AG10803 (cell line): ENCODE measurements at regions not wholly inside any gene's neighbourhood (a gene's known extent, or its start where the extent isn't known, plus 50 kb on each side); places are given as distances from the start of the nearest gene placed in this dataset.

Experiments
- DNase-seq: peaks from one replicate; pipeline ENCODE4 v3.0.0; 2010; ENCODE audit warnings: low read depth
- H3K4me3 ChIP-seq: 2 replicates; pipeline ENCODE4 v1.5.1; 2011; ENCODE audit warnings: mild to moderate bottlenecking, low read length, control low read depth
- CTCF ChIP-seq: conservative IDR thresholded peaks from 2 replicates; pipeline ENCODE4 v1.5.1; 2011; ENCODE audit warnings: mild to moderate bottlenecking, low read length, control low read depth, inconsistent platforms

- DNase-seq = no peak
- TF ChIP-seq CTCF = no peak
- no peak overlapping the region for H3K4me3 ChIP-seq
These were observed 347.2 kb upstream of the B3GAT1 start for GRCh38 chr11:134759274-134759673.

GRCh38 chr11:134758342-134758931 lies 346.4 kb upstream of the B3GAT1 start:
- no peak overlapping the region for H3K4me3 ChIP-seq
- no peak for TF ChIP-seq CTCF
- DNase-seq = no peak

GRCh38 chr11:134757633-134758032 lies 345.6 kb upstream of the B3GAT1 start:
- DNase-seq = no peak
- no peak overlapping the region for H3K4me3 ChIP-seq
- no peak for TF ChIP-seq CTCF

- TF ChIP-seq CTCF = no peak
- no peak overlapping the region for H3K4me3 ChIP-seq
- DNase-seq = no peak
These were observed 344.9 kb upstream of the B3GAT1 start for GRCh38 chr11:134756811-134757540.

GRCh38 chr11:134755535-134755934 lies 343.5 kb upstream of the B3GAT1 start:
- no peak for TF ChIP-seq CTCF
- DNase-seq = no peak
- H3K4me3 ChIP-seq = no peak overlapping the region

GRCh38 chr11:134754521-134755198 lies 342.6 kb upstream of the B3GAT1 start:
- no peak for TF ChIP-seq CTCF
- DNase-seq = no peak
- no peak overlapping the region for H3K4me3 ChIP-seq
